Endothelial cell of hepatic sinusoid (primary cell): ENCODE measurements at regions not wholly inside any gene's neighbourhood (a gene's known extent, or its start where the extent isn't known, plus 50 kb on each side); places are given as distances from the start of the nearest gene placed in this dataset.
"Not testable (repeated sequence)": the region's sequence is repeated elsewhere in the genome, so short reads cannot be mapped to it uniquely, and the experiment has no call there.

Experiments
- in situ Hi-C: cut with HindIII; loops from 2 replicates; pipeline ENCODE4 v1.10.0; 2017; ENCODE audit warnings: low sequenced_read_pairs

DNA sequence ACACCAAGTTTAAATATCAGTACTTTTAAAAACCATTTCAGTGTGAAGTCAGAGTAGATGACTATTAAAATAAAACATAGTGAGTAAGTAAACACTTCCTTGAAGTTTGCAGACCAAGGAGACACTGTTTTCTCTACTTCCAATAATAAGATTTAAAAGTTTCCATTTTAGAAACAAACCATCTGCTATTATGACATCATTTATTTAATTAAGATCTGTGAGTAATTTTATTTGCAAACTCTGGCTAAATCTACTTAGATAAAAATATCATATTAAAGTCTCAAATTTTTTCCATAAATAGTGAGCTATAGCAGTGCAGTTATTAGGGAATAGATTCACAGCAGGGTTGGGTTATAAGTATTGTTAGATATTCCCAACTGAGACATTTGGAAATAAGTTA is 1267.0 kb upstream of the FLRT2 start:
- in situ Hi-C loops: no loop called here

GRCh38 chr14:84272290-84272721 is 1257.6 kb upstream of the FLRT2 start:
- in situ Hi-C loops: no loop called here

DNA sequence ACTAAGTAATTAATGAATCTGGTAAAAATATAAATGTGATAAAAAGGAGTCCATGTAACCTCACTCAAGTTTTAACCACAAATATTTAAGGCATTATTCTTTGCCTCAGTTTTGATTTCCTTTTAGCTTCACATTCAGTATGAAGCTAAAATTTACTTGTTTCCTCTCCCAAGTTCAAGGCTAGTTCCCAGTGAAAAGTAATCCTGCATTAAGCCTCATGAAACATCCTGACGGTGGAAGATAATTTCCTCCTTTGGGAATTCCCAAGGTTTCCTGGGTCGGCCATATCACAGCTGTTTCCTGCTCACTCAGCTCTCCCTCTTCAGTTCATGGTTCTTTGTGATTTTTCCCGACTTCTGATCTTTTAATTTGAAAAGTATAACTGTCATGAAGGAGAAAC is 1256.8 kb upstream of the FLRT2 start:
- in situ Hi-C loops: no loop called here

DNA sequence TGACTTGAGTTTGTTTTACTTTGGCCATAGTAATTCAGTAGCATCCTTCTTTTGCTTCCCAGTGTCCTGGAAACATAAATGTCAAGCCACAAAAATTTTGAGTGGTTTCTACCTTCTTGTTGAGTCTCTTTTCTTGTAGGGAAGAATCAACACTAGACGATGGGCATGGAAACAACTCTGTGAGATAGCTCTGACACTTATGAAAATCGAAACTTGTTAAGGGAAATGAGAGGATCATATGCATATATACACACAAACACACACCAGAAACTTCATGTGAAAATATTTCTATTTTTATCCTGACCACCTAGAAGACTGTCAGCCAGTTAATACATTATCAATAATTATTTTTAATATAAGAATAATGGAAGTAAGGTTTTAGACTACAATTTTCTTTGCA is 1247.3 kb upstream of the FLRT2 start:
- in situ Hi-C loops: no loop called here

- in situ Hi-C loops: no loop called here
Observed at GRCh38 chr14:84288781-84289180, 1241.2 kb upstream of the FLRT2 start.

DNA sequence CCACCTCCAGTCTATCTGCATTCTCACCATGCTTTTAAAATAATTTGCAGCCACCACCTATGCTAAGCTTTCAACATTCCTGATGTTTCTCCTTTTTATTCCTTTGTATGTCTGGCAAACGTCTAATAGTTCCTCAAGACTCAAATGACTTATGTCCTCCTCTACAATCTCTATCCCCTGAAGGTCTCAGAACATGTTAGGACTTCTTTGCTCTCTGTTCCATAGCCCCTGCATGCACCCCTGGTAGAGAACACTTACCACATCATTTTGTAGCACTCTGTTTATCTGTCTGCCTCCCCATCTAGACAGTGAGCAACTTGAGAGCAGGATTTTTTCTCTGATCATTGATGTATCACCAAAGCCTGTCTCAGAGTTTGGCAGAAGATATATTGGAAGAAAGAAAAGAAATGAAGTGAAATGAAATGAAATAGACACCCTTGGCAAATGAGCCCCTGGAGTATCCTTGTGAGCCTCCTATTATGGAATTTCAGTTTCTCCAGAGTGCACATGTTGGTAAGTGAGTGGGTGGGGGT is 1231.2 kb upstream of the FLRT2 start:
- in situ Hi-C loops: no loop called here

- in situ Hi-C loops: no loop called here
Observed at GRCh38 chr14:84303140-84303539, 1226.8 kb upstream of the FLRT2 start.

DNA sequence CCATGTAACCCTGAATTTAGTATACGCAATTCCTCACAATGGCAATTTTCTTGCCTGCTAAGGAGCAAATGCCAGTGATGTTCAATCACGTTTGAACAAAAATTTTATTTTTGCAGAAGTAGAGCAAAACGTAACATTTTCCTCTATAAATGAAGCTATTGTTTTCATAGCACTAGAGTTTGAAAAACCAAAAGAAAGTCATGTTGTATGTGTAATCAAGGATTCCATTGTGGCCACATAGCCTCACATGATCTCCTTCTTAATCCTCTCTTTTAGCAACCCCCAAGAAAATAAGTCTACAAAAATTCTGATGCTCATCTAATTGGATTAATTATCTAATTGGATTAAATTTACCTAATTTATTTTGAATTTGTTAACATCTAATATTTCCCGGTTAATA is 1217.4 kb upstream of the FLRT2 start:
- in situ Hi-C loops: no loop called here

GRCh38 chr14:84323450-84323849 is 1206.5 kb upstream of the FLRT2 start:
- in situ Hi-C loops: no loop called here

- in situ Hi-C loops: no loop called here
Observed at GRCh38 chr14:84323978-84324377, 1206.0 kb upstream of the FLRT2 start.

DNA sequence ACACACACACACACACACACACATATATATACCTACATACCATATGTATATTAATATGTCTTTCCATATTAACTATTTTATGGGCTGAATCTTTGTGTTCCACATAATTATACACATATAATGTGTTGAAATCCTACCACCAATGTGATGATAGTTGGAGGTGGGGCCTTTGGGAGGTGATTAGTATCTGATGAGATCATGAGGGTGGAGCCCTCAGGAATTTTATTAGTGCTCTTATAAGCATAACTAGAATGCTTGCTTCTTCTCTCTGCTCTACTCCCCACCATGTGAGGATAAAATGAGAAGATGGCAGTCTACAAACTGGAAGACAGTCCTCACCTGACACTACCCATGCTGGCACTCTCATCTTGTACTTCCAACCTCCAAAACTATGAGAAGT is 1193.5 kb upstream of the FLRT2 start:
- in situ Hi-C loops: no loop called here

DNA sequence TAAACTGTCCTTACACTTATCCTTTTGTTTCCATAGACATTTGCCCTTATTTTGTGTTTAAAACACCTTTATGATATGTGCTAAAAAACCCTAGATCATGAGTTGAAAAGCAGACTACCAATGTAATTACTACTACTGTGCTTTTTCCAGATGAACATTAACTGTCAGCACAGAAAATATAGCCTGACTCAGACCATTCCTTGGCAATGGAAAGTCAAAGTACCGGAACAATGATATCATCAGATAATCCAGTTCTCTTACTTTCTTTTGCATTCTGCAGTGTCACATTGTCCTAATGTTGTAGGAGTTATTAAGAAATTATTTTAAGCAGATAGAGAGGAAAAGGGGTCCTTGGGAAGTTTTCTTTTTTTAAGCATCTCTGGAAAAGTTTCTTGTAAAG is 1189.0 kb upstream of the FLRT2 start:
- in situ Hi-C loops: no loop called here

DNA sequence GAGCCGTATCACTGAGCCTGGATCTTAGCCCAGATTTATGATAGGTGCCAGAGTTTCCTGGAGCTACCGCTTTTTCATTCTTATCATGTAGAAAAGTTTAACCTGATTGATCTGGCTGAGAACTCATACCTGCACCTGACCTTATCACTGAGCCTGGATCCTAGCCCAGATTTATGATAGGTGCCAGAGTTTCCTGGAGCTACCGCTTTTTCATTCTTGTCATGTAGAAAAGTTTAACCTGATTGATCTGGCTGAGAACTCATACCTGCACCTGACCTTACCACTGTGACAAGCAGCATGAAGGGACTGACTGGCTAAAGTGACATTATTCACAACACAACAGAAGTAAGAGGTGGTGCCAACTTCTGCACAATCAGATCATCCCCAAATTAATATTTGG is 1188.1 kb upstream of the FLRT2 start:
- in situ Hi-C loops: not testable (repeated sequence)

- in situ Hi-C loops: no loop called here
Observed at GRCh38 chr14:84343656-84344055, 1186.3 kb upstream of the FLRT2 start.

DNA sequence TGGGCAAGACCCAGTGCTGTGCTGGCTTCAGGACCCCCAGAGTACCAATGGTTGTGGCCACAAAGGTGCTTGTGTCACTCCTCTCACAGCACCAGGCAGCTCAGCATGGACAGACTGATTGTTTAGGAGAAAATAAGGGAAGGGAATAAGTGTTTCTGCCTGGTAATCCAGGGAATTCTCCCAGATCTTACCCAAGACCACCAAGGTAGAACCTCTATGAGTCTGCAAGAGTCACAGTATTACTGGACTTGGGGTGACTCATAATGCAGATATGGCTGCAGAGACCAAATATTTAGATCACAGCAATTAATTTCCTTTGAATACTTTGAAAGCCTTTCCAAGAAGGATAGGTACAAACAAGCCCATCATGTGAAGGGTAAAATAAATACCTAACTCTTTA is 1178.3 kb upstream of the FLRT2 start:
- in situ Hi-C loops: no loop called here

DNA sequence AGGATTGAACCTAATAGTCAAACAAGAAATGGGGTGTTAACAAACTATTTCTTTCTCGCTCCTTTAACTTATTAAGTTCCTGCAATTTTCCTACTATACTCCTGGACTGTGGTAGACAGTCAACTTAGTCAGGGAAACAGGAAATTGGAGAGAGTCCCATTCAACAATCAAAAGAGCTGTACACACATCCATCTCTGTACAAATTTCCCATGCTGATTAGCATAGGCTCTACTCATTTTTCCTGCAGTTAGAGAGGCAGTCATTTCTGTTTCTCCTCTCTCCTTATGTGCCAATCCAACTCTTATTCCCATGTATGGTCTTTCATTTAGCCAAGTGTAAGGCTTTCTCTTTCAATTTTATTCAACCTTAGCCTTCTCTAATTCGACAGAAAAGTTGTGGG is 1168.5 kb upstream of the FLRT2 start:
- in situ Hi-C loops: no loop called here

GRCh38 chr14:84375235-84375634 is 1154.7 kb upstream of the FLRT2 start:
- in situ Hi-C loops: no loop called here

DNA sequence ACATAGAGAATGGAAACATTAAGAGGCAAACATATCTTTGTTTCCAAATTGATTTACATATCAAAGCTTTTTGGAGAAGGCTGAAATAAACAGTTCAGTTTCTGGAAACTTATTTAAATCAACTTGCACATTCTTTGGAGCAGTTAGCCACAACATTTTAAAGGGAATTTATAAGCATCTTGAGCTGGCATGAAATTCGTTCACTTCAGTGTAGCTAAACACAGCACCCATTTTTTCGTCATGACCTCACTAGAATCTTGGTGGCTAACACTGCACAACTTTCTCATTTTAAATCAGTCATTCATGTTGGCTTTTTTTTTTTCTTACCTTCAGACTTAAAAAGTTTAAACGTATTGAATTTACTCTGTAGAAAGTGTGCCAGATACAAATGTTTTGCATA is 1139.9 kb upstream of the FLRT2 start:
- in situ Hi-C loops: no loop called here

GRCh38 chr14:84397631-84398030 is 1132.3 kb upstream of the FLRT2 start:
- in situ Hi-C loops: no loop called here

DNA sequence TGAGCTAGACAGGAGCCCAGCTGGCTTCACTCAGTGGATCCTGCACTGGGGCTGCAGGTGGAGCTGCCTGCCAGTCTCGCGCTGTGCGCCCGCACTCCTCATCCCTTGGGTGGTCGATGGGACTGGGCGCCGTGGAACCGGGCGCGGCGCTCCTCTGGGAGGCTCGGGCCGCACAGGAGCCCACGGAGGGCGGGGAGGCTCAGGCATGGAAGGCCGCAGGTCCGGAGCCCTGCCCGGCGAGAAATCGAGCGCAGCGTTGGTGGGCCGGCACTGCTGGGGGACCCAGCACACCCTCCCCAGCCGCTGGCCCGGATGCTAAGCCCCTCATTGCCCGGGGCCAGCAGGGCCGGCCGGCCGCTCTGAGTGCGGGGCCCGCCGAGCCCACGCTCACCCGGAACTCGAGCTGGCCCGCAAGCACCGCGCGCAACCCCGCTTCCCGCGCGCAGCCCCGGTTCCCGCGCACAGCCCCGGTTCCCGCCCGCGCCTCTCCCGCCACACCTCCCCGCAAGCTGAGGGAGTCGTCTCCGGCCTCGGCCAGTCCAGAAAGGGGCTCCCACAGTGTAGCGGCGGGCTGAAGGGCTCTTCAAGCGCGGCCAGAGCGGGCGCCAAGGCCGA is 1130.5 kb upstream of the FLRT2 start:
- in situ Hi-C loops: no loop called here

DNA sequence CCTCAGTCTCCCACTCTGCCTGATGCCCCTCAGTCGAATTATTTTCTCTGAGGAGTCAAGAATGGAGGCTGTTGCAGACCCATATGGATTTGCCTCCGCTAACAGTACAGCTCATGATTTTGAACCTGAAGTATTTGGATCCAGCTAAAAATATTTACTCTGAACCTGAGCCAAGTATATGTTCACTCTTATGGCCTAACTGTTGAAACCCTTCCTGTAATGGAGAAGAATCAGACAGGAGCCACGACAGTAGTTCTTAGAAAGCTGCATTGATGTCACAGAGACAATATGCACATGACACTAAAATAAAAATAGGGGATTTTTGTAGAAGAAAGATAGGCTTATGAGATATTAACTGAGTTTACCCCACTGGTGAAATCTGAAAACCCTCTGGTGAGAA is 1128.3 kb upstream of the FLRT2 start:
- in situ Hi-C loops: no loop called here

- in situ Hi-C loops: no loop called here
Observed at GRCh38 chr14:84403585-84403984, 1126.4 kb upstream of the FLRT2 start.

GRCh38 chr14:84404246-84404645 is 1125.7 kb upstream of the FLRT2 start:
- in situ Hi-C loops: no loop called here
